GM21360 (cell line): ENCODE measurements at regions not wholly inside any gene's neighbourhood (a gene's known extent, or its start where the extent isn't known, plus 50 kb on each side); places are given as distances from the start of the nearest gene placed in this dataset.

Source experiments
- ATAC-seq: cut with Tn5 transposase; IDR thresholded peaks from one replicate; pipeline ENCODE4 v1.9.1; 2021; ENCODE audit warnings: mild to moderate bottlenecking, moderate library complexity; ENCODE audit not compliant: unreplicated experiment

DNA sequence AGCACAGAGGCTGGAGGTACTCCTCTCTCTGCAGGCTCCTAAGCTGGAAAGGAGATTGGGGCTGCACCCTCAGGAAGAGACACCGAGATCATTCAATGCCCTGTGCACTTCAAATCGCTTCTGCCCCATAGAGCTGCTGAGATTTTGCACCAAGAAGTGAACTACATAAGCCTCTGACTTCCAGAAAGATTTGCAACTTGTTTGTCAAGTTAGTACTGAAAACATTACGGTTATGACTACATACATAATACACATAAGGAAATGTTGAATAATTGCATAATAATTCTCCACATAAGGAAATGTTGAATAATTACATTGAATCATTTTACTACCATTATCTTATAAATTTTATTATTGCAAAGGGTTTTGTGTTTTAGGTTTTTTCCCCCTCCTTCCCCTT, 120.3 kb upstream of the SASH1 start:
- no peak for ATAC-seq

DNA sequence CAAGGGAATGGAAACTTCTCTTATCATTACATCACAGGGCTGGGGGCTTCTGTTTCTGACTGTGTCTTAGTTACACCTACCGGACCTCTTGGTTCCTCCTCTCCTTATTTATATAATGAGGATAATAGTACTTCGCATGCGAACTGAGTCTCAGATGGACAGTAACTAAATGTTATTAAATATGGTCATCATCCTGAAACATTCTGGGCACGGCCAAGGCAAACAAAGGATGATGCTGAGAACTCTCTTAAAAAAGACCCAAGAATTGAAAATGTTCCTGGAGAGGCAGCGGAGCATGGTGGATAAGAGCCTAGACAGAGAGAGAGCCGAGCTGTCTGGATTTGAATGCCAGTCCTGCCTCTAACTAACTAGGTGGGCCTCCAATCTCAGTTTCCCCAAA, 119.8 kb upstream of the SASH1 start:
- no peak for ATAC-seq

DNA sequence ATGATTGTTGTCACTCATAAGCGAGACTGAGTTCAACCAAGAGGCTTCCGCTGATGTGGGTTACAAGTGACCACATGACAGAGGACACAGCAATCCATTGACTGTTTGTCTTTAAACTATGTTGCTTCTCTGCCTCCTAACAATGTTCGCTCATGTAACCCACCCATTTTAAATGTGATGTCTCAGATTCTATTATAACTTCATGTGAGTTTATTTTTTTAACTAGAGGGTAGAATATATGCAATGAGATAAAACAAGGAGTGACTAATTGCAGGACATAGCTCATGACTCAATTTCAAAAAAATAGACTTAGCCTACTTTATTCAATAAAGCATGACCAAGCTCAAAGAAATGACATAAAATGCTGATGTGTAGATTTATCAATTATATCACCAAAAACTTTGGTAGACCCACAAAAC, 119.2 kb upstream of the SASH1 start:
- ATAC-seq: no peak

DNA sequence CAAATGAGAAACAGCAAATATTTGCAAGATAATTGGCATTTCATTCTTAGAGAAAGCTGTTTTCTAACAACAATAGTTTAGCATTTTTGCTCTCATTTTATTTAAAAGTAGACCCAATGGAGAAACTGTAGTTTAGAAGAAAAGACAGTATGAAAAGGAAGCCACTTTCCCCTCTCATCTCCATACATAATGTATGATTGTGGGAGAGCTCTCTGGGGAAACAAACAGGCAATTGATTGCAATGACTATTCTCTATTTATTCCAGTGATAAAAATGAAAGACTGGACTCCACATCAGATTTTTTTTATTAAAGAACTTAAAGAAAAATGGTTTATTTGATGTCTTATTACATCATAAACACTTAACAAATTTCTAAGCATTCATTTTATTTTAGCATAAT, 116.8 kb upstream of the SASH1 start:
- ATAC-seq: no peak

DNA sequence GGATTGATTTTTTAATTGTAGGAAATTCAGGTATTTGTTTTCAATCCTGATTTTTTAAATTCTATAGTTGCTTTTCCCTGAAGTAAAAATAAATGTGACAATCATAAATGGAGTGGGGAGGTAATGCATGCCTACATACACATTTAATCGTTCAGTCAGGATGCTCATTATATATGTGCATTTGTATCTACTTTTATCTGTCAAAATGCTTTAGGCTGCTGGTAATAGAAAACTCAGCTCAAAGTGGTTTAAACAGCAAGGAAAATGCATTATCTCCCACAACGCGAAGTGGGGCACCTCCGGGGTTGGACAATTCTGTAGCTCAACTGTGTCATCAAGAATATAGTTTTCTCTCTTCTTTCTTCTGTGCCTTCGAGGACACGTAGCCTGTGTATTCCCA, 116.4 kb upstream of the SASH1 start:
- no peak for ATAC-seq

GRCh38 chr6:148231572-148231971, 111.1 kb upstream of the SASH1 start:
- no peak for ATAC-seq

DNA sequence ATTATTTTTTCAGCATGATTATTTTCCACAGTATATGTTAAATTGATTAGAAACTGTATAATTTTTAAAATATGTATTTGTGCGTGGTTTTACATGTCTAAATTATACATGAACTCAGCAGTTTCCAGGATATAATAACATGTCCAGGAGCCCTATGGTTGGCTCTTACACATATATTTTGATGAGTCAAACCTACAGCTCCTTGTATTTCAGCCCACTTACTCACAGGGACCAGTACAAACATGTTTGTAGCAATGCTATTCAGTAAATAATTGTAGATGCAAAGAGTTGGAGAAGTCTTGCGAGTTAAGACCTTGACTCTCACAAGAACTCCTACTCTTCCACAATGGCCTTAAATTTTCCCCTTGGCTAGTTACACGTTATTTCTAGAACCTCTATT, 107.2 kb upstream of the SASH1 start:
- no peak for ATAC-seq

DNA sequence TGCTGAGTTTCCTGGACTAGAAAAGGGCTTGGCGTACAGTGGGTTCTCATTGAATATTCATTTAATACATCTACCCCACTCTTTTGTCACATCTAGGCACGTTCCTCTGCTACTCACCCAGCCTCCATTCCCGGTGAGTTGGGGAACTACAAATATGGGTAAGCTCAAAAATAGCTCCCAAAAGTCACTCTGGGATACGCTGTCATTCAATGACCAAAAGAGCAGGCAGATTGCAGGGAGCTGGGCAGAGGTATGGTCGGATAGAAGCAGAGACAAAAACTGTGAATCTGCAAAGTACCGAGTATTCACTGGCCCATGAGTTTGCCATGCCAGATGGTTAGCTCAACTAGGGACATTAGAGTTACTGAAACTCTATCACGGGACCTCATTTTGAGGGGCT, 103.9 kb upstream of the SASH1 start:
- no peak for ATAC-seq

DNA sequence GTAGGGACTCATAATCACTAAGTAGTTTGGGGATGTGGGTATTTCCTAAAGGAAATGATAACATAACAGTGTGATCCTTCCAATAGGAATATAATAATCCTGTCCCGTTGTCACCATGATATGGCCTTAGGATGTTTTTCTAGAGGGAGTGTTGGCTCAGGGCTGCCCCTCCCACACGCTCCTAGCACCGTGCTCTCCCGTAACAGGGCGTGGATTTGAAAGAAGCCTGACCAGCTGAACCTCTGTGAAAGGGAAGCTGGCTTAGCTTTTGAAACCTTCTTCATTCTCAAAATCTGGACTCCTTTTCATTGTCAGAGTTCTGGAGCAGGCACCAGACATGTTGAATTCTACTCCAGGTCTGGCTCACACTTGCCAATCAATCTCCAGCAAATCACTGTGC, 103.4 kb upstream of the SASH1 start:
- no peak for ATAC-seq

DNA sequence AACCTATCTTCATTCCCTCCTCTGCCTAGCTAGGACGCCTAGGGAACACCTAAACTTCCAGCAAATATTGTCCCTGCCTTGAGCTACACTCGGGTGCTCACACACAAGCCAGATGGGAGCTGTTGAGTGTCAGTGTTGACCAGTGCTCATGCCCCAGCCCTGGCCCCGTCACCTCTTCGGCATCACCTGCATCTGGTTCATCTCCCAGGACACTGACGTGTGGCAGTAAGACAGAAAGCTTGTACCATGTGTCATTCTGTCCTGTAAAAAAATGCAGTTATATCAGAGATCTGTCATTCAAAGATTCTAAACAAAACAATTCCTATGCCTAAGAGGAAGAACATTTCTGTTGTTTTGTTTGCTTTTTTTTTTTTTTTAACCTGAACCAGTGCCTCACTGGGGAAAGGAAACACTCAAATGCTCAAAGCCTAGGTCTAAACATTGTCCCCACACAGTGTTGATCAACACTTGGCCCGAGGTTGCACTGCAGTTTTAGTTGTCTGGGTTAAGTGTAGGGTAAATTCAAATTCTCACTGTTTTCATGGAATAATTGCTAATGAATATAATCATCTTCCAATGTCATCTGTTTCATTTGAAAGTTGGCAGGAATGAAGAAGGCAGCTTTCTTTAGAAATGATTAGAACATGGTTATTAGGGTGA, 102.7 kb upstream of the SASH1 start:
- ATAC-seq: no peak

DNA sequence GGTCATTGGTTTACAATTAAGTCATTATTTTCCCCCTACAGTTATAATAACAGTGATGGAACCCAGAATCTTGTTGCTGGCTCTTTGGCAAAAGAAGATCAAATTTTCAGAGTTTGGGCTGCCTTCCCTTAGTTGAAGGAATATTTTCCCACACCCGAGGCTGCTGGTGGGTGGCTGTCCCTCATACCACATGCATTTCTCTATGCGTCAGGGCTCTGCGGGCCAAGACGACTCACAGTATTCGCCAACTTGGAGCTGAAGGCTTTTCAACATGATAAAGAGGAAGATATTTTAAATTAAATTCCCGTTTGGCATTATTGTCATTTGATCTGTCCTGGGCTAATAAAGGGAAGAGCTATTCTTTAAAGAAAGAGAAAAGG, 102.2 kb upstream of the SASH1 start:
- ATAC-seq: no peak

DNA sequence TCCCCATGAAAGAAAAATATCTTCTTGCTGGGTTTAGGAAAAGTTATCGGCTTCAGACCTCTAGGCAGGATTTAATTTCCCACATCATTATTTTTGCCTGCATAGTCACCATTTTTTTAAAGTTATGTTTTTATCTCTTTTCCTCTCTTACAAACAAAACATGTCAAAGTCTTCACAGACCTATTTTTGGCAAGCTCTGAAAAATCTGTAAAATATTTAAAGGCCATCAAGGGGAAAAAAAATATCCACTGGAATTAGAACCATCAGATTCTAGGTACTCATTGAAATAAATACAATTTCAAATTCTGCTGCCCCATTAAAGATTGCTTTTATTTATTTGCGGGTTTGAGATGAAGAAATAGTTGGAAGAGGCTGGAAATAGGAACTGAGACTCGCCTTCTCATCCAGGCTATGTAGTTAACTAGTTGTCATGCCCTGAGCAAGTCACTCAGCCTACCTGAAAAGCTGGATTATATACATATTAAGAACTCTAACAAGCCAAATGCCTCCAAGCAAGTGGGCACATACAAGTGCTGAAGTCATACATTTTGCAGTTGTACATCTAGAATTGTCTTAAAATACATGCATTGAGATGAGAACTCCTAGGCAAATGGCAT, 101.7 kb upstream of the SASH1 start:
- ATAC-seq: no peak

DNA sequence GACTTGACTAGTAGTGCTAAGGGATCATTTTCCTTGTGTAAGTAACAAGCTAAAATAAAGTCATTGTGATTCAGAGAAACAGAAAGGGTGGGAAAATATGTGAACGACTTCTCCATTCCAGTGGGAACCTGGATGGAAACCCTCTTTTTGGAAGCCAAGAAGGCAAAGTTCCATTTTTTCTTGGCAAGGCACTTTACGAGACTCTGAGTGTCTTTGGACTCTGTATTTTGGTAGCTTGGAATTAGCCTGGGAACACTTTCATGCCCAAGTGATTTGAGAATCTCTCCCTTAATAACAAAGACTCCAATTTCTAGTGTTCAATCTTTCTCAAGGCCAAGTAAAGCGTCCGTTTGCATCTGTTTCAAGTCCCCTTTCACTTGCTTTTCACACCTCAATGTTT, 100.5 kb upstream of the SASH1 start:
- no peak for ATAC-seq

DNA sequence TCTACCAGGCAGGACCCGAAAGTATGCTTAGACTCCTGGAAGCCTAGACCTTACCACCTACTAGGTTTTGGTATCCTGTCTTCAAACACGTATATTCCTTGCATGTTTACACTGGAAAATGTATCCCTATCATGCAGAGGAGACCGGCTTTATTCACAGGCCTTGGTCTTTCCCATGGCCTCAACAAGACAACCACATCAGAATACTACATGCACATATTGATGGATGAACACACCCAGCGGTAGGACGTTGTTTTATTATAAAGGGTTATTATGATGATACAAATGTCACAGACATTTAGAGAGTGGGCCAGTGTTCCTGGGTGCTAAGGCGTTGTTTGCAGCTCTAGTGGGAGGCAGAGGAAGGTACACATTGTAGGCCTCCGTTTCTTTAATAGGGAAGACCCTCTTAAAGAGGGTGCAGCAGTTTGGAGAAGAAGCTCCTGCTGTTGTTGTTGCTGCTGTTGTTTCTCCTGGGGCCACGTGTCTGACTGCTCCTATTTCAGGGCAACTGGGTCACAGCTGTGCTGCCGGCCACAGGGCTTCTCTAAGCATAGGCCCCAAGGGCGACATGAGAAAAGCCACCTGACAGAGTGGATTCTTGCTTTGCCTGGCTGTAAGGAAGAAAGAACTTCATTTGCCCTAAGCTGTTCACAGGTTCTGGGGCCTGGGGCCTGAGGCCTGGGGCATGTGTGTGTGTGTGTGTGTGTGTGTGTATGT, 98.3 kb upstream of the SASH1 start:
- ATAC-seq: no peak

GRCh38 chr6:148247386-148248063, 95.1 kb upstream of the SASH1 start:
- ATAC-seq: no peak

- ATAC-seq: no peak
Measured at GRCh38 chr6:148249160-148249559, 93.5 kb upstream of the SASH1 start.

- ATAC-seq: no peak
Measured at GRCh38 chr6:148249679-148250375, 92.8 kb upstream of the SASH1 start.

DNA sequence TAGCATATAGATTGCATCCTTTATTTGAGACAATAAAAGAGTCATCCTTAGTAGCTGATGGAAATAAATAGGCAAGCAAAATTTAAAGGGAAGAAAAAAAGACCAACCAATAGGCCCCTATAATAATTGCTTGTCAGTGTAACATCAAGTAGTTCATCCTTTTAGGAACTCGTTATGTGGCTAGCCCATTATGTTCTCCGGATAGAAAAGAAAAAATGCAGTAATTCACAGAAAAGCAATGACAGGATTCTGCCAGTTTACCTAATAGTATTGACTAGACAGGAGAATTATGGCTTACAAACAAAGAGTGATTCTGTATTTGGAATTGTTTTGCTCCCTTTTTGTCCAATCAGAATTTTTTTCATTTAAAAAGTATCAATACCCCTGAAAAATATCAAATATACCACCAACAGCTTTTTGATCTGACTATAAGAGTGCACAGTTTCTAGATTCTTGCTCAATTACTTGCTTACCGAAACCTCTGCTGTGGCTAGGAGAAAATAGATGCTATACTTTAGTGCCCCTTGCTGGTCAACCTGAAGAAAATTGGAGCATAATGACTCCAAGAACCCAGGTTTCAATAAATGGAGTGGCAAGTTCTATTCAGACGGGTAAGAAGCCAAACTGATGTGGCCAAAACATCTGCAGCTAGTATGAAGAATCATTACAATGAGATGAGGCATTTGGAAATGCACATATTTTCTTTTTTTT, 91.5 kb upstream of the SASH1 start:
- peak; percentile 70 for ATAC-seq

GRCh38 chr6:148251891-148252290, 90.7 kb upstream of the SASH1 start:
- no peak for ATAC-seq

- no peak for ATAC-seq
Measured at GRCh38 chr6:148257810-148258209, 84.8 kb upstream of the SASH1 start.

DNA sequence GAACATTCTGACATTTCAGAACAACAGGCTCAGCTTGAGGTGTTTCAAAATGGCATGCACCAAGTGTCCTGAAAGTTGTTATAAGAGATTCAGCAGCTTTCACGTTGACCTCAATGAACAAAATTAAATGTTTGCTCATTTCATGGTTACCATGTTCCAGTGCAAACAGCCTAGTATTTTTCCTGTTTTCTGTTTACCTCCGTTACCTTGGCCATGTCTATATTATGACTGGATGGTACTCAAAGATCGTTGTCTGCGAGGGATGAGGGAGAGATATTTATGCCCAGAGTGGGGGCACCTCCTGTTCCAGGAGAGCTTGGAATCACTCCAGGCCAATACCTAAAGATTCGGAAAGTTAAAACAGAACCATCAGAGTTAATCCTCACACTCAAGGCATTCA, 83.8 kb upstream of the SASH1 start:
- ATAC-seq: no peak
